Activated CD4-positive, alpha-beta T cell treated with anti-CD3 and anti-CD28 coated beads, Interleukin-2, amount 50 U/mL, for 4 hours (primary cell): ENCODE measurements at regions not wholly inside any gene's neighbourhood (a gene's known extent, or its start where the extent isn't known, plus 50 kb on each side); places are given as distances from the start of the nearest gene placed in this dataset.
"Not testable (repeated sequence)": the region's sequence is repeated elsewhere in the genome, so short reads cannot be mapped to it uniquely, and the experiment has no call there.

Source experiments
- DNase-seq, 2 experiments: peaks; one replicate each; pipeline ENCODE4 v3.0.0-alpha.2; 2020

- no peak for DNase-seq
Observed at GRCh38 chr2:238703053-238703415, 144.9 kb upstream of the TWIST2 start.

GRCh38 chr2:238703436-238703835, 144.4 kb upstream of the TWIST2 start:
- DNase-seq = no peak

GRCh38 chr2:238704471-238705225, 143.2 kb upstream of the TWIST2 start:
- DNase-seq = no peak

GRCh38 chr2:238706163-238706562, 141.7 kb upstream of the TWIST2 start:
- DNase-seq = no peak

- DNase-seq = no peak
Observed at GRCh38 chr2:238706673-238707072, 141.2 kb upstream of the TWIST2 start.

GRCh38 chr2:238709325-238710025, 138.4 kb upstream of the TWIST2 start:
- no peak for DNase-seq

GRCh38 chr2:238710032-238710735, 137.7 kb upstream of the TWIST2 start:
- no peak for DNase-seq

GRCh38 chr2:238710787-238711186, 137.1 kb upstream of the TWIST2 start:
- DNase-seq = no peak

GRCh38 chr2:238711346-238711745, 136.5 kb upstream of the TWIST2 start:
- DNase-seq = no peak

GRCh38 chr2:238712011-238712410, 135.9 kb upstream of the TWIST2 start:
- no peak for DNase-seq

- DNase-seq = no peak
Observed at GRCh38 chr2:238713198-238713826, 134.6 kb upstream of the TWIST2 start.

- DNase-seq = no peak
Observed at GRCh38 chr2:238714038-238714528, 133.8 kb upstream of the TWIST2 start.

GRCh38 chr2:238716171-238716570, 131.7 kb upstream of the TWIST2 start:
- no peak for DNase-seq

GRCh38 chr2:238716585-238716984, 131.3 kb upstream of the TWIST2 start:
- no peak for DNase-seq

GRCh38 chr2:238717084-238717483, 130.8 kb upstream of the TWIST2 start:
- DNase-seq = no peak

- DNase-seq = no peak
Observed at GRCh38 chr2:238719641-238720040, 128.2 kb upstream of the TWIST2 start.

GRCh38 chr2:238720232-238720672, 127.6 kb upstream of the TWIST2 start:
- peak; percentile 8 to 19 for DNase-seq

GRCh38 chr2:238722181-238722580, 125.7 kb upstream of the TWIST2 start:
- DNase-seq = no peak

- no peak for DNase-seq
Observed at GRCh38 chr2:238722883-238723282, 125.0 kb upstream of the TWIST2 start.

GRCh38 chr2:238723740-238724320, 124.1 kb upstream of the TWIST2 start:
- not testable (repeated sequence) for DNase-seq

GRCh38 chr2:238724728-238725127, 123.2 kb upstream of the TWIST2 start:
- DNase-seq = no peak

GRCh38 chr2:238725298-238725697, 122.6 kb upstream of the TWIST2 start:
- no peak for DNase-seq
